ENCODE measurements at regions not wholly inside any gene's neighbourhood (a gene's known extent, or its start where the extent isn't known, plus 50 kb on each side); places are given as distances from the start of the nearest gene placed in this dataset.

DNA sequence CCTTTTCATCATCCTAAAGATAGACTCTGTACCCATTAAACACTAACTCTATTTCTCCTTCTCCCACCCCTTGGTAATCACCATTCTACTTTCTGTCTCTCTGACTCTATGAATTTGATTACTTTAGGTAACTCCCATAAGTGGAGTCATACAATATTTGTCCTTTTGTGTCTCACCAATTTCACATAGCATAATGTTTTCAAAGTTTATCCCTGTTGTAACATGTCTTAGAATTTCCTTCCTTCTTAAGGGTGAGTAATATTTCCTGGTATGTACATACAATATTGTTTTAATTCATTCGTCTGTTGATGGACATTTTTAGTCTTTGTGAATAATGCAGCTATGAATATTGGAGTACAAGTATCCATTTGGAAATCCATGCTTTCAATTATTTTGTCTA is 50.9 kb upstream of the CDCA7L start:
- TF ChIP-seq JUND (IDR thresholded peaks at IDR 0.05) (no peak), HNF4A (conservative IDR thresholded peaks at IDR 0.05) (no peak), RXRA (IDR thresholded peaks at IDR 0.05) (no peak), SP1 (IDR thresholded peaks at IDR 0.05) (no peak), GABPA (IDR thresholded peaks at IDR 0.05 in 1 of 2, conservative IDR thresholded peaks at IDR 0.05 in 1 of 2) (no peak)
- TF ChIP-seq, protein P1, sequence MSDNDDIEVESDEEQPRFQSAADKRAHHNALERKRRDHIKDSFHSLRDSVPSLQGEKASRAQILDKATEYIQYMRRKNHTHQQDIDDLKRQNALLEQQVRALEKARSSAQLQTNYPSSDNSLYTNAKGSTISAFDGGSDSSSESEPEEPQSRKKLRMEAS (IDR thresholded peaks at IDR 0.05), result no peak
- TF ChIP-seq, protein P2, sequence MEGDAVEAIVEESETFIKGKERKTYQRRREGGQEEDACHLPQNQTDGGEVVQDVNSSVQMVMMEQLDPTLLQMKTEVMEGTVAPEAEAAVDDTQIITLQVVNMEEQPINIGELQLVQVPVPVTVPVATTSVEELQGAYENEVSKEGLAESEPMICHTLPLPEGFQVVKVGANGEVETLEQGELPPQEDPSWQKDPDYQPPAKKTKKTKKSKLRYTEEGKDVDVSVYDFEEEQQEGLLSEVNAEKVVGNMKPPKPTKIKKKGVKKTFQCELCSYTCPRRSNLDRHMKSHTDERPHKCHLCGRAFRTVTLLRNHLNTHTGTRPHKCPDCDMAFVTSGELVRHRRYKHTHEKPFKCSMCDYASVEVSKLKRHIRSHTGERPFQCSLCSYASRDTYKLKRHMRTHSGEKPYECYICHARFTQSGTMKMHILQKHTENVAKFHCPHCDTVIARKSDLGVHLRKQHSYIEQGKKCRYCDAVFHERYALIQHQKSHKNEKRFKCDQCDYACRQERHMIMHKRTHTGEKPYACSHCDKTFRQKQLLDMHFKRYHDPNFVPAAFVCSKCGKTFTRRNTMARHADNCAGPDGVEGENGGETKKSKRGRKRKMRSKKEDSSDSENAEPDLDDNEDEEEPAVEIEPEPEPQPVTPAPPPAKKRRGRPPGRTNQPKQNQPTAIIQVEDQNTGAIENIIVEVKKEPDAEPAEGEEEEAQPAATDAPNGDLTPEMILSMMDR (IDR thresholded peaks at IDR 0.05; ENCODE audit: low read depth, low read length, missing input control), result no peak
- TF ChIP-seq, protein P3, sequence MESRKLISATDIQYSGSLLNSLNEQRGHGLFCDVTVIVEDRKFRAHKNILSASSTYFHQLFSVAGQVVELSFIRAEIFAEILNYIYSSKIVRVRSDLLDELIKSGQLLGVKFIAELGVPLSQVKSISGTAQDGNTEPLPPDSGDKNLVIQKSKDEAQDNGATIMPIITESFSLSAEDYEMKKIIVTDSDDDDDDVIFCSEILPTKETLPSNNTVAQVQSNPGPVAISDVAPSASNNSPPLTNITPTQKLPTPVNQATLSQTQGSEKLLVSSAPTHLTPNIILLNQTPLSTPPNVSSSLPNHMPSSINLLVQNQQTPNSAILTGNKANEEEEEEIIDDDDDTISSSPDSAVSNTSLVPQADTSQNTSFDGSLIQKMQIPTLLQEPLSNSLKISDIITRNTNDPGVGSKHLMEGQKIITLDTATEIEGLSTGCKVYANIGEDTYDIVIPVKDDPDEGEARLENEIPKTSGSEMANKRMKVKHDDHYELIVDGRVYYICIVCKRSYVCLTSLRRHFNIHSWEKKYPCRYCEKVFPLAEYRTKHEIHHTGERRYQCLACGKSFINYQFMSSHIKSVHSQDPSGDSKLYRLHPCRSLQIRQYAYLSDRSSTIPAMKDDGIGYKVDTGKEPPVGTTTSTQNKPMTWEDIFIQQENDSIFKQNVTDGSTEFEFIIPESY (IDR thresholded peaks at IDR 0.05), result no peak

All from liver (tissue), 3 donors.